A549 (cell line): ENCODE measurements at regions not wholly inside any gene's neighbourhood (a gene's known extent, or its start where the extent isn't known, plus 50 kb on each side); places are given as distances from the start of the nearest gene placed in this dataset.

Source experiments
- ATAC-seq, 2 experiments: fragments of 200-7000 bp in 1 of 2; fragments of >200 bp in 1 of 2; cut with Nextera tagmentation in 1 of 2; cut with Tn5 transposase in 1 of 2; 3 replicates each; pipeline versions ENCODE4 v1.8.0 to v1.9.1; 2018 to 2020; ENCODE audit warnings: mild to moderate bottlenecking in 1 of 2, moderate library complexity in 1 of 2
- CTCF ChIA-PET: fragments of 300-600 bp; sonication (Branson Sonifier 250); formaldehyde crosslinking; extraction: SDS; loops from one replicate; lab custom pipeline; 2021; ENCODE audit warnings: antibody characterized with exemption, inconsistent platforms; lab: Yijun Ruan, JAX
- POLR2A ChIA-PET: fragments of 350-600 bp; formaldehyde crosslinking; extraction: SDS; loops from one replicate; lab custom pipeline; 2021; ENCODE audit warnings: antibody characterized with exemption, inconsistent platforms; lab: Yijun Ruan, JAX
- DNase-seq, 2 experiments: peaks; one replicate each; pipeline versions ENCODE4 v3.0.0 to v3.0.0-alpha.2; 2011 to 2016; ENCODE audit warnings: low read depth in 1 of 2, low spot score in 1 of 2
- FAIRE-seq: peaks from 2 replicates; lab custom pipeline; 2011; peaks lifted over from hg19 to GRCh38; lab: Jason Lieb, UNC
- H3K27ac ChIP-seq, 2 experiments: fragments of >200 bp; sonication (Bioruptor Twin); formaldehyde crosslinking; 3 replicates each; pipeline ENCODE4 v1.5.1; 2016 to 2017
- H3K4me1 ChIP-seq: fragments of >200 bp; sonication (Bioruptor Twin); formaldehyde crosslinking; 3 replicates; pipeline ENCODE4 v1.6.1; 2016
- H3K4me2 ChIP-seq: fragments of >200 bp; sonication (Bioruptor Twin); formaldehyde crosslinking; 3 replicates; pipeline ENCODE4 v1.6.1; 2016
- H3K4me3 ChIP-seq: fragments of >200 bp; sonication (Bioruptor Twin); formaldehyde crosslinking; 3 replicates; pipeline ENCODE4 v1.5.1; 2016
- H3K9me3 ChIP-seq: fragments of >200 bp; sonication (Bioruptor Twin); formaldehyde crosslinking; 3 replicates; pipeline ENCODE4 v1.6.1; 2016
- CBX2 ChIP-seq: fragments of 200-600 bp; sonication (generic); IDR thresholded peaks from 2 replicates; pipeline ENCODE4 v1.6.1; 2016; ENCODE audit warnings: low read depth, mild to moderate bottlenecking, borderline replicate concordance
- CHD4 ChIP-seq: fragments of 200-600 bp; sonication (generic); IDR thresholded peaks from 2 replicates; pipeline ENCODE4 v1.6.1; 2016; ENCODE audit warnings: antibody characterized with exemption, mild to moderate bottlenecking, borderline replicate concordance
- EHF ChIP-seq: fragments of 250-450 bp; sonication (Bioruptor Pico); IDR thresholded peaks from 2 replicates; pipeline ENCODE4 v1.5.0; 2020; ENCODE audit warnings: mild to moderate bottlenecking
- EHMT2 ChIP-seq: fragments of 200-600 bp; sonication (generic); IDR thresholded peaks from 2 replicates; pipeline ENCODE4 v1.6.1; 2016; ENCODE audit warnings: antibody characterized with exemption, low read depth, mild to moderate bottlenecking, moderate library complexity
- FOSB ChIP-seq: fragments of 250-450 bp; sonication (Bioruptor Pico); IDR thresholded peaks from 2 replicates; pipeline ENCODE4 v1.5.0; 2020; ENCODE audit warnings: mild to moderate bottlenecking, moderate library complexity
- FOXS1 ChIP-seq: fragments of 250-450 bp; sonication (Bioruptor Pico); IDR thresholded peaks from 2 replicates; pipeline ENCODE4 v1.5.0; 2020; ENCODE audit warnings: mild to moderate bottlenecking, moderate library complexity
- HDAC2 ChIP-seq: fragments of 200-600 bp; sonication (generic); IDR thresholded peaks from 2 replicates; pipeline ENCODE4 v1.6.1; 2016
- HOXB5 ChIP-seq: fragments of 250-450 bp; sonication (Bioruptor Pico); IDR thresholded peaks from 2 replicates; pipeline ENCODE4 v1.5.0; 2020; ENCODE audit warnings: mild to moderate bottlenecking, moderate library complexity
- JUN ChIP-seq, 2 experiments: fragments of >200 bp; sonication (Bioruptor Twin); formaldehyde crosslinking; IDR thresholded peaks; 2 replicates in 1 of 2; 3 replicates in 1 of 2; pipeline ENCODE4 v1.6.1; 2016 to 2017
- KDM1A ChIP-seq: fragments of 200-600 bp; sonication (generic); IDR thresholded peaks from 2 replicates; pipeline ENCODE4 v1.6.1; 2016; ENCODE audit warnings: low read depth, mild to moderate bottlenecking
- KDM5A ChIP-seq: fragments of 200-600 bp; sonication (generic); IDR thresholded peaks from 2 replicates; pipeline ENCODE4 v1.6.1; 2016; ENCODE audit warnings: antibody characterized with exemption, mild to moderate bottlenecking
- MYC ChIP-seq: IDR thresholded peaks from 2 replicates; pipeline ENCODE4 v1.6.1; 2012; ENCODE audit warnings: mild to moderate bottlenecking, inconsistent platforms, low read length, improper control_type of control experiment, borderline replicate concordance
- NPAS2 ChIP-seq: fragments of 250-450 bp; sonication (Bioruptor Pico); IDR thresholded peaks from 2 replicates; pipeline ENCODE4 v1.8.0; 2022; ENCODE audit warnings: mild to moderate bottlenecking, moderate library complexity, borderline replicate concordance
- PHF8 ChIP-seq: fragments of 200-600 bp; sonication (generic); IDR thresholded peaks from 2 replicates; pipeline ENCODE4 v1.6.1; 2016; ENCODE audit warnings: low read depth, mild to moderate bottlenecking, antibody characterized with exemption, moderate library complexity, borderline replicate concordance
- RARB ChIP-seq: fragments of 250-450 bp; sonication (Bioruptor Pico); IDR thresholded peaks from 2 replicates; pipeline ENCODE4 v1.8.0; 2021; ENCODE audit warnings: mild to moderate bottlenecking, moderate library complexity
- RFX5 ChIP-seq: fragments of 450-650 bp; IDR thresholded peaks from 2 replicates; pipeline ENCODE4 v1.7.1; 2014; ENCODE audit warnings: antibody characterized with exemption, mild to moderate bottlenecking, moderate library complexity
- SMC3 ChIP-seq: fragments of >200 bp; sonication (Bioruptor Twin); formaldehyde crosslinking; IDR thresholded peaks from 3 replicates; pipeline ENCODE4 v1.6.1; 2018; ENCODE audit warnings: inconsistent platforms
- SREBF2 ChIP-seq: fragments of 450-650 bp; IDR thresholded peaks from 2 replicates; pipeline ENCODE4 v1.6.1; 2014; ENCODE audit warnings: mild to moderate bottlenecking, moderate library complexity
- TFCP2L1 ChIP-seq: fragments of 250-450 bp; sonication (Bioruptor Pico); IDR thresholded peaks from 2 replicates; pipeline ENCODE4 v1.5.0; 2021; ENCODE audit warnings: mild to moderate bottlenecking
- ZFP36 ChIP-seq: fragments of 450-650 bp; IDR thresholded peaks from 2 replicates; pipeline ENCODE4 v1.6.1; 2014; ENCODE audit warnings: borderline replicate concordance; ENCODE audit not compliant: partially characterized antibody
- ZNF302 ChIP-seq: fragments of 250-450 bp; sonication (Bioruptor Pico); IDR thresholded peaks from 2 replicates; pipeline ENCODE4 v1.9.0; 2021; ENCODE audit warnings: inconsistent platforms, mild to moderate bottlenecking, moderate library complexity
- WGBS: methylation state at CpG from one replicate; pipeline ENCODE4 v1.1.6; 2017; ENCODE audit errors: missing lambda C conversion rate; 5-methylcytosine and 5-hydroxymethylcytosine counted together
- TF ChIP-seq, protein P1 (sequence below): fragments of 450-650 bp; IDR thresholded peaks from 2 replicates; pipeline ENCODE4 v1.6.1; 2014; ENCODE audit warnings: antibody characterized with exemption
- TF ChIP-seq, protein P2 (sequence below): fragments of 150-350 bp; IDR thresholded peaks from 2 replicates; pipeline ENCODE4 v1.6.1; 2014; ENCODE audit warnings: low read depth, mild to moderate bottlenecking, low read length
- TF ChIP-seq, protein P3 (sequence below): IDR thresholded peaks from 2 replicates; pipeline ENCODE4 v1.6.1; 2012
- TF ChIP-seq, protein P4 (sequence below): IDR thresholded peaks from 2 replicates; pipeline ENCODE4 v1.6.1; 2012
- TF ChIP-seq, protein P5 (sequence below): fragments of 200-600 bp; sonication (generic); IDR thresholded peaks from 2 replicates; pipeline ENCODE4 v1.6.1; 2016; ENCODE audit warnings: antibody characterized with exemption, mild to moderate bottlenecking, moderate library complexity

DNA sequence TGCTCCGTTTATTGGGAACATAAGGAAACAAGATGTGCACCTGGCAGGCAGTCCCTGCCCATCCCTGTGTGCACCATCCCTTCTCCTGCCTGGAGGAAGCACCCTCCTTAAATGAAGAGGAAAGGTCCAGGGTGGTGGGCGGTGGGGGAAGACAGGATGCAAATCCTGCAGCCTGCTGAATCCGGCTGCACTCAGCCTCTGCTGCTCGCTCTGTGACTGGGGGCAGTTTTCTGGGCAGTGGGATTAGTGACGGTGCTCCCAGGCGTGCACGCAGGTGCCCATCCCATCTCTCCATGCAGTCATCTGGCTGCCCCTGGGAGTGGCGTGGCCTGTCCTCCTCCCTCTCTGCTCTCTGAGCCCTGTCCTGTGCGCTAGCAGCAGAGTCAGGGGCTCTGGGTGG, 371.3 kb upstream of the MYT1L start:
- CTCF ChIA-PET = no interaction called here
- no peak overlapping the region for H3K4me2 ChIP-seq
- DNase-seq (no peak), FAIRE-seq (no peak)
- no peak overlapping the region for H3K4me3 ChIP-seq
- no peak overlapping the region for H3K27ac ChIP-seq
- H3K4me1 ChIP-seq = no peaks in the 10 kb centered on the region
- TF ChIP-seq, protein P1, sequence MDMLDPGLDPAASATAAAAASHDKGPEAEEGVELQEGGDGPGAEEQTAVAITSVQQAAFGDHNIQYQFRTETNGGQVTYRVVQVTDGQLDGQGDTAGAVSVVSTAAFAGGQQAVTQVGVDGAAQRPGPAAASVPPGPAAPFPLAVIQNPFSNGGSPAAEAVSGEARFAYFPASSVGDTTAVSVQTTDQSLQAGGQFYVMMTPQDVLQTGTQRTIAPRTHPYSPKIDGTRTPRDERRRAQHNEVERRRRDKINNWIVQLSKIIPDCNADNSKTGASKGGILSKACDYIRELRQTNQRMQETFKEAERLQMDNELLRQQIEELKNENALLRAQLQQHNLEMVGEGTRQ = no peak
- TF ChIP-seq FOSB (CRISPR knock-in tag) (no peak), ZFP36 (no peak), PHF8 (no peak), EHF (CRISPR knock-in tag) (no peak), EHMT2 (no peak), KDM5A (no peak), HDAC2 (no peak), ZNF302 (CRISPR knock-in tag) (no peak), FOXS1 (no peak), NPAS2 (no peak)
- TF ChIP-seq, all 56 proteins: peak for 0
- H3K9me3 ChIP-seq = no peaks in the 10 kb centered on the region
- 17% methylated on average over 9 of the region's 9 CpGs for WGBS
- no peak for ATAC-seq
- POLR2A ChIA-PET = no interaction called here

DNA sequence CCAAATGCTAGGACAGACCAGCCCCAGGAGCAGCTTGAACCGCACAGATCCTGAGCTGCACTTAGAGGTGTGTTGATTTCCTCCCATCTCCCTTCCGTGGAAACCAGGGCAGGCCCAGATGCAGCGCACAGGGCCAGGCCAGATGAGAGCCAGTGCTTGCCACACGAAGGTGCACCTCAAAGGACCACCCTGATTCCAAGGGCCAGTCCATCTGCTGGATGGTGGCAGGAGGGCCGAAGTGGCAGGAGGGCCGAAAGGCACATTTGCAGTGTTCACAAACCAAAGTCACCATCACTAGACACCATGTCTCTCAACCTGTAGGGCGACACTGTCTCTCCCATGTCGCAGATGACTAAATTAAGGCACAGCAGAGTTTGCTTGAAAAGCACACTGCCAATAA, 370.7 kb upstream of the MYT1L start:
- no peaks in the 10 kb centered on the region for H3K9me3 ChIP-seq
- no peaks in the 10 kb centered on the region for H3K4me1 ChIP-seq
- H3K4me2 ChIP-seq = no peak overlapping the region
- CTCF ChIA-PET = no interaction called here
- no peak overlapping the region for H3K27ac ChIP-seq
- DNase-seq (no peak), ATAC-seq (no peak), FAIRE-seq (no peak)
- POLR2A ChIA-PET = no interaction called here
- TF ChIP-seq TFCP2L1 (CRISPR knock-in tag) (no peak), SREBF2 (no peak), MYC (no peak), JUN (IDR thresholded peaks at IDR 0.05) (no peak), KDM1A (no peak), RFX5 (no peak), KDM5A (no peak), CBX2 (no peak), SMC3 (no peak), CHD4 (no peak)
- TF ChIP-seq, protein P2, sequence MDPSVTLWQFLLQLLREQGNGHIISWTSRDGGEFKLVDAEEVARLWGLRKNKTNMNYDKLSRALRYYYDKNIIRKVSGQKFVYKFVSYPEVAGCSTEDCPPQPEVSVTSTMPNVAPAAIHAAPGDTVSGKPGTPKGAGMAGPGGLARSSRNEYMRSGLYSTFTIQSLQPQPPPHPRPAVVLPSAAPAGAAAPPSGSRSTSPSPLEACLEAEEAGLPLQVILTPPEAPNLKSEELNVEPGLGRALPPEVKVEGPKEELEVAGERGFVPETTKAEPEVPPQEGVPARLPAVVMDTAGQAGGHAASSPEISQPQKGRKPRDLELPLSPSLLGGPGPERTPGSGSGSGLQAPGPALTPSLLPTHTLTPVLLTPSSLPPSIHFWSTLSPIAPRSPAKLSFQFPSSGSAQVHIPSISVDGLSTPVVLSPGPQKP = no peak
- TF ChIP-seq, protein P3, sequence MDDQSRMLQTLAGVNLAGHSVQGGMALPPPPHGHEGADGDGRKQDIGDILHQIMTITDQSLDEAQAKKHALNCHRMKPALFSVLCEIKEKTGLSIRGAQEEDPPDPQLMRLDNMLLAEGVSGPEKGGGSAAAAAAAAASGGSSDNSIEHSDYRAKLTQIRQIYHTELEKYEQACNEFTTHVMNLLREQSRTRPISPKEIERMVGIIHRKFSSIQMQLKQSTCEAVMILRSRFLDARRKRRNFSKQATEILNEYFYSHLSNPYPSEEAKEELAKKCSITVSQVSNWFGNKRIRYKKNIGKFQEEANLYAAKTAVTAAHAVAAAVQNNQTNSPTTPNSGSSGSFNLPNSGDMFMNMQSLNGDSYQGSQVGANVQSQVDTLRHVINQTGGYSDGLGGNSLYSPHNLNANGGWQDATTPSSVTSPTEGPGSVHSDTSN = no peak
- TF ChIP-seq, protein P4, sequence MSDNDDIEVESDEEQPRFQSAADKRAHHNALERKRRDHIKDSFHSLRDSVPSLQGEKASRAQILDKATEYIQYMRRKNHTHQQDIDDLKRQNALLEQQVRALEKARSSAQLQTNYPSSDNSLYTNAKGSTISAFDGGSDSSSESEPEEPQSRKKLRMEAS = no peak
- no peak overlapping the region for H3K4me3 ChIP-seq
- 11% methylated on average over 8 of the region's 8 CpGs for WGBS

DNA sequence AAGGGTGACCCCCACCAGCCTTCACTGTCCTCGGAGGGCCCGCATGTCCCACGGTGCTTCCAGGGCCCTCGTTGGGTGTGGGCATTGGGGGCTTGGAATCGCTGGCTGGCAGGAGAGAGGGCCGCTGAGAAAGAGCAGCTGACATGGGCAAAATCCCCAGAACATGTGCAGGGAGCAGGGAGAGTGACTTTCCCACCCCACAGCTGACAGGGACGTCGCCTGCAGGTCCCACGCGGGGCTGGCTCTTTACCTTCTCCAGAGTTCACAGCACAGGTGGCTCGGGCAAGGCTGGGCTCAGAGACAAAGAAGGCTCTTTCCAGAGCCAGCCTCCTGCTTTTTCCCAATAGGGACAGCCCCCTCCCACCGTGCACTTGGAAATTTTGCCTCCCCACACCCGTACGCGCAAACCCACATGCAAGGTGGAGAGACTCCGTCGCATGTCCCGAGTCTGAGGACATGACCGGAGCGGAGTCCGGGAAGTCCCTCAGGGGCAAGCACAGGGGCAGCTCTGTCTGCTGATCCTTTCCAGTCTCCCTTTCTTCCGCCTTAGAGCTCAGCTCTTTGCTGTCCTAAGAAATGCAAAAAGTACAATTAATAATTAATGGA, 370.2 kb upstream of the MYT1L start:
- no peak overlapping the region for H3K27ac ChIP-seq
- ATAC-seq (no peak), DNase-seq (no peak), FAIRE-seq (no peak)
- no peak overlapping the region for H3K4me3 ChIP-seq
- H3K4me1 ChIP-seq = no peaks in the 10 kb centered on the region
- TF ChIP-seq SREBF2 (no peak), HOXB5 (CRISPR knock-in tag) (no peak), RARB (CRISPR knock-in tag) (no peak)
- TF ChIP-seq, protein P5, sequence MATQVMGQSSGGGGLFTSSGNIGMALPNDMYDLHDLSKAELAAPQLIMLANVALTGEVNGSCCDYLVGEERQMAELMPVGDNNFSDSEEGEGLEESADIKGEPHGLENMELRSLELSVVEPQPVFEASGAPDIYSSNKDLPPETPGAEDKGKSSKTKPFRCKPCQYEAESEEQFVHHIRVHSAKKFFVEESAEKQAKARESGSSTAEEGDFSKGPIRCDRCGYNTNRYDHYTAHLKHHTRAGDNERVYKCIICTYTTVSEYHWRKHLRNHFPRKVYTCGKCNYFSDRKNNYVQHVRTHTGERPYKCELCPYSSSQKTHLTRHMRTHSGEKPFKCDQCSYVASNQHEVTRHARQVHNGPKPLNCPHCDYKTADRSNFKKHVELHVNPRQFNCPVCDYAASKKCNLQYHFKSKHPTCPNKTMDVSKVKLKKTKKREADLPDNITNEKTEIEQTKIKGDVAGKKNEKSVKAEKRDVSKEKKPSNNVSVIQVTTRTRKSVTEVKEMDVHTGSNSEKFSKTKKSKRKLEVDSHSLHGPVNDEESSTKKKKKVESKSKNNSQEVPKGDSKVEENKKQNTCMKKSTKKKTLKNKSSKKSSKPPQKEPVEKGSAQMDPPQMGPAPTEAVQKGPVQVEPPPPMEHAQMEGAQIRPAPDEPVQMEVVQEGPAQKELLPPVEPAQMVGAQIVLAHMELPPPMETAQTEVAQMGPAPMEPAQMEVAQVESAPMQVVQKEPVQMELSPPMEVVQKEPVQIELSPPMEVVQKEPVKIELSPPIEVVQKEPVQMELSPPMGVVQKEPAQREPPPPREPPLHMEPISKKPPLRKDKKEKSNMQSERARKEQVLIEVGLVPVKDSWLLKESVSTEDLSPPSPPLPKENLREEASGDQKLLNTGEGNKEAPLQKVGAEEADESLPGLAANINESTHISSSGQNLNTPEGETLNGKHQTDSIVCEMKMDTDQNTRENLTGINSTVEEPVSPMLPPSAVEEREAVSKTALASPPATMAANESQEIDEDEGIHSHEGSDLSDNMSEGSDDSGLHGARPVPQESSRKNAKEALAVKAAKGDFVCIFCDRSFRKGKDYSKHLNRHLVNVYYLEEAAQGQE = no peak
- no peak overlapping the region for H3K4me2 ChIP-seq
- ChIA-PET POLR2A (no interaction called here), CTCF (interaction anchor here (0.6 kb wide), 1 partner anchor 388 kb away, joined by 3 read pairs; no protein-coding TSS in a partner anchor)
- WGBS = 51% methylated on average over 21 of the region's 22 CpGs
- no peaks in the 10 kb centered on the region for H3K9me3 ChIP-seq
